ENCODE measurements at regions not wholly inside any gene's neighbourhood (a gene's known extent, or its start where the extent isn't known, plus 50 kb on each side); places are given as distances from the start of the nearest gene placed in this dataset.

- no peaks in the 10 kb centered on the region; a peak in 2 of 7 replicates for H3K36me3 Mint-ChIP-seq (ENCODE audit: insufficient read depth in 1 of 3, low read depth in 3 of 3)
- H3K27ac ChIP-seq (ENCODE audit: insufficient read length, low read depth, low read length) = no peak overlapping the region
- H2BK15ac ChIP-seq (ENCODE audit: low read depth, low read length) = no peak overlapping the region
- no peak overlapping the region for H3K56ac ChIP-seq (ENCODE audit: insufficient read length, low read depth, low read length)
- no peak overlapping the region for H2BK120ac ChIP-seq (ENCODE audit: low read depth, low read length, poor library complexity, severe bottlenecking)
- H3K27me3 Mint-ChIP-seq (ENCODE audit: low read depth) = peaks cover 1% of the 10 kb centered on the region
- H2BK5ac ChIP-seq (ENCODE audit: insufficient read length, low read length) = no peak overlapping the region
- no peaks in the 10 kb centered on the region for H3K27me3 ChIP-seq (ENCODE audit: insufficient read depth, low read length)
- H3K23ac ChIP-seq (ENCODE audit: insufficient read length, low read depth, low read length) = no peak overlapping the region
- no peak for TF ChIP-seq CTCF (conservative IDR thresholded peaks at IDR 0.05)
- H2BK20ac ChIP-seq (ENCODE audit: low read depth, low read length, poor library complexity, severe bottlenecking) = no peak overlapping the region
- no peak overlapping the region for H3K4me2 ChIP-seq (ENCODE audit: insufficient read depth, insufficient read length, low read length)
- no peaks in the 10 kb centered on the region for H3K9me3 ChIP-seq (ENCODE audit: control insufficient read depth, low read depth, low read length)
- H4K20me1 ChIP-seq (ENCODE audit: control insufficient read depth, insufficient read depth, insufficient read length) = no peaks in the 10 kb centered on the region
- peak overlapping the region in 1 of 3 experiments; percentile 32; a peak in 1 of 7 replicates for H3K27ac Mint-ChIP-seq
- H3K4me3 Mint-ChIP-seq = no peak overlapping the region
- peaks cover 0 to 2% of the 10 kb centered on the region in 2 experiments; a peak in 3 of 4 replicates for H3K4me1 Mint-ChIP-seq
- WGBS (ENCODE audit: extremely low coverage, insufficient read length, low lambda C conversion rate) = no CpG with 5 or more reads among the region's 4 CpGs
- H3K23me2 ChIP-seq (ENCODE audit: insufficient read length, low read depth, low read length, poor library complexity, severe bottlenecking) = no peaks in the 10 kb centered on the region
- H3K79me1 ChIP-seq (ENCODE audit: insufficient read depth, low read depth, low read length, poor library complexity, severe bottlenecking) = no peaks in the 10 kb centered on the region
- no peak overlapping the region for H3K14ac ChIP-seq (ENCODE audit: insufficient read depth, low read length)
- H2AFZ ChIP-seq (ENCODE audit: low read length) = no peak overlapping the region
- no peak overlapping the region for H2BK12ac ChIP-seq (ENCODE audit: insufficient read length, low read depth, low read length)
- H3K4me1 ChIP-seq (ENCODE audit: insufficient read depth, low read length) = no peaks in the 10 kb centered on the region
- DNase-seq = no peak
- no peak overlapping the region for H4K8ac ChIP-seq (replicated peaks; ENCODE audit: insufficient read length, low read depth, low read length)
- H3K9ac ChIP-seq (ENCODE audit: extremely low read depth, insufficient read length, low read length) = no peak overlapping the region
- H3K79me2 ChIP-seq (ENCODE audit: insufficient read depth, low read length) = no peaks in the 10 kb centered on the region
- H2AK5ac ChIP-seq (ENCODE audit: insufficient read length, low read length) = no peak overlapping the region
- no peak overlapping the region for H3K4ac ChIP-seq (ENCODE audit: low read depth, low read length)
- no peak overlapping the region for H4K91ac ChIP-seq (ENCODE audit: insufficient read length, low read depth, low read length)
- H3T11ph ChIP-seq (ENCODE audit: low read length) = no peak overlapping the region
- H3K18ac ChIP-seq (ENCODE audit: insufficient read length, low read depth, low read length) = no peak overlapping the region
- H4K5ac ChIP-seq (ENCODE audit: insufficient read length, low read depth, low read length) = no peak overlapping the region
- H3K9me3 Mint-ChIP-seq = peaks cover 0 to 3% of the 10 kb centered on the region in 2 experiments; a peak in 2 of 5 replicates
Observed at GRCh38 chr20:58087562-58087858, 140.9 kb downstream of the ANKRD60 start.
